Testis (tissue), 2 donors: ENCODE measurements at regions not wholly inside any gene's neighbourhood (a gene's known extent, or its start where the extent isn't known, plus 50 kb on each side); places are given as distances from the start of the nearest gene placed in this dataset.
"Not testable (repeated sequence)": the region's sequence is repeated elsewhere in the genome, so short reads cannot be mapped to it uniquely, and the experiment has no call there.

Source experiments
- DNase-seq: peaks from one replicate; pipeline ENCODE4 v3.0.0-alpha.2; 2019
- H3K27ac ChIP-seq, 2 donors: fragments of 200-600 bp; sonication (generic); one replicate each; pipeline ENCODE4 v1.5.1; 2019
- H3K27me3 ChIP-seq: fragments of 200-600 bp; sonication (generic); one replicate; pipeline ENCODE4 v1.5.1; 2019
- H3K36me3 ChIP-seq: fragments of 200-600 bp; sonication (generic); one replicate; pipeline ENCODE4 v1.5.1; 2017; ENCODE audit warnings: low read depth; ENCODE audit errors: missing control alignments
- H3K4me1 ChIP-seq: fragments of 200-600 bp; sonication (generic); one replicate; pipeline ENCODE4 v1.5.1; 2019
- H3K4me3 ChIP-seq, 2 donors: fragments of 200-600 bp; sonication (generic); one replicate each; pipeline ENCODE4 v1.5.1; 2017 to 2019
- H3K9me3 ChIP-seq: fragments of 200-600 bp; sonication (generic); one replicate; pipeline ENCODE4 v1.5.1; 2017
- POLR2A ChIP-seq: fragments of 450-650 bp; IDR thresholded peaks from one replicate; pipeline ENCODE4 v1.6.1; 2017; ENCODE audit warnings: antibody characterized with exemption, mild to moderate bottlenecking, moderate library complexity
- WGBS, 2 donors: methylation state at CpG; one replicate each; pipeline ENCODE4 v1.1.5; 2018; 5-methylcytosine and 5-hydroxymethylcytosine counted together
- intact Hi-C: fragments of 100-400 bp; cut with DNase I; formaldehyde crosslinking; loops from one replicate; pipeline ENCODE4 v1.15.1; 2023; ENCODE audit warnings: low total_unique reads
- TF ChIP-seq, protein P1 (sequence below), 3 experiments: fragments of 450-650 bp in 2 of 3; fragments of 200-600 bp in 1 of 3; sonication (generic) in 1 of 3; IDR thresholded peaks; one replicate each; pipeline ENCODE4 v1.5.1; 2016 to 2019; ENCODE audit warnings: antibody characterized with exemption in 3 of 3, mild to moderate bottlenecking in 2 of 3, moderate library complexity in 1 of 3

- no peak for TF ChIP-seq POLR2A
- no peak for DNase-seq
- H3K27me3 ChIP-seq = no peaks in the 10 kb centered on the region
Observed at GRCh38 chr7:68787566-68787965, 810.7 kb upstream of the AUTS2 start.

DNA sequence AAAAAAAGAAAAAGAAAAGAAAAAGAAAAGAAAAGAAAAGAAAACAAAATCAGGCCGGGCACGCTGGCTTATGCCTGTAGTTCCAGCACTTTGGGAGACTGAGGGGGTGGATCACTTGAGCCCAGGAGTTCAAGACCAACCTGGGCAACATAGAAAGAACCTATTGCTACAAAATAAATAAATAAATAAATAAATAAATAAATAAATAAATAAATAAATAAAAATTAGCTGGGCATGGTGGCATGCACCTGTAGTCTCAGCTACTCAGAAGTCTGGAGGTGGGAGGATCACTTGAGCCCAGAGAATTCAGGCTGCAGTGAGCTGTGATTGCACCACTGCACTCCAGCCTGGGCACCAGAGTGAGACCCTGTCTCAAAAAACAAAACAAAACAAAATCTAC, 809.7 kb upstream of the AUTS2 start:
- 92 to 94% methylated on average over 2 of the region's 2 CpGs for WGBS, 2 donors
- DNase-seq, H3K9me3 ChIP-seq, H3K36me3 ChIP-seq, H3K4me1 ChIP-seq, H3K4me3 ChIP-seq, H3K27me3 ChIP-seq, H3K27ac ChIP-seq, intact Hi-C loops: not testable (repeated sequence)

More at GRCh38 chr7:68787566-68787965, 810.7 kb upstream of the AUTS2 start:
- WGBS, 2 donors = 67 to 75% methylated on average over 5 of the region's 5 CpGs
- Histone ChIP-seq H3K27ac (no peak overlapping the region), H3K4me3 (no peak overlapping the region), H3K4me1 (no peaks in the 10 kb centered on the region), H3K9me3 (no peaks in the 10 kb centered on the region), H3K36me3 (no peaks in the 10 kb centered on the region)
- intact Hi-C loops = no loop called here

GRCh38 chr7:68789597-68789996, 808.7 kb upstream of the AUTS2 start:
- Histone ChIP-seq H3K27me3 (no peaks in the 10 kb centered on the region), H3K36me3 (no peaks in the 10 kb centered on the region), H3K27ac (no peak overlapping the region), H3K4me3 (no peak overlapping the region), H3K9me3 (no peaks in the 10 kb centered on the region), H3K4me1 (no peaks in the 10 kb centered on the region)
- TF ChIP-seq POLR2A = no peak
- TF ChIP-seq, protein P1, sequence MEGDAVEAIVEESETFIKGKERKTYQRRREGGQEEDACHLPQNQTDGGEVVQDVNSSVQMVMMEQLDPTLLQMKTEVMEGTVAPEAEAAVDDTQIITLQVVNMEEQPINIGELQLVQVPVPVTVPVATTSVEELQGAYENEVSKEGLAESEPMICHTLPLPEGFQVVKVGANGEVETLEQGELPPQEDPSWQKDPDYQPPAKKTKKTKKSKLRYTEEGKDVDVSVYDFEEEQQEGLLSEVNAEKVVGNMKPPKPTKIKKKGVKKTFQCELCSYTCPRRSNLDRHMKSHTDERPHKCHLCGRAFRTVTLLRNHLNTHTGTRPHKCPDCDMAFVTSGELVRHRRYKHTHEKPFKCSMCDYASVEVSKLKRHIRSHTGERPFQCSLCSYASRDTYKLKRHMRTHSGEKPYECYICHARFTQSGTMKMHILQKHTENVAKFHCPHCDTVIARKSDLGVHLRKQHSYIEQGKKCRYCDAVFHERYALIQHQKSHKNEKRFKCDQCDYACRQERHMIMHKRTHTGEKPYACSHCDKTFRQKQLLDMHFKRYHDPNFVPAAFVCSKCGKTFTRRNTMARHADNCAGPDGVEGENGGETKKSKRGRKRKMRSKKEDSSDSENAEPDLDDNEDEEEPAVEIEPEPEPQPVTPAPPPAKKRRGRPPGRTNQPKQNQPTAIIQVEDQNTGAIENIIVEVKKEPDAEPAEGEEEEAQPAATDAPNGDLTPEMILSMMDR (IDR thresholded peaks at IDR 0.05) = no peak
- intact Hi-C loops = no loop called here
- no peak for DNase-seq
- 43 to 45% methylated on average over 4 of the region's 4 CpGs for WGBS, 2 donors

DNA sequence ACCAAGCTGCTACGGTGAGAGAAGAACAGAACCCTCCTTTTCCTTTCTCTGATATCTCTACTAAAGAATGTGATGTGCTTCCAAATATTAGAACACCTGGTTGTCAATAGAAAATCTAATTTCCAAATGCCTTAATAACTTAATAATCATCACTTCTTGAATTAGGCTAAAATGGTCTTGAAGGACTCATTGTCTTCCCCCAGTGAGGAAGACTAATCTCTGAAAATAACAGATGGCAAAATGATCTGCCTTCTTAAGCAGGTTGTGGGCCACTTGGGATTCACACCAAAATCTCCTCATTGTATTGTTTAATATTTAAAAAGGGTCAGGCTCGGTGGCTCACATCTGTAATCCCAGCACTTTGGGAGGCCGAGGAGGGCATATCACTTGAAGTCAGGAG, 805.9 kb upstream of the AUTS2 start:
- H3K9me3 ChIP-seq = no peaks in the 10 kb centered on the region
- intact Hi-C loops = no loop called here
- no peak for DNase-seq
- WGBS, 2 donors = 61 to 65% methylated on average over 3 of the region's 3 CpGs
- H3K27ac ChIP-seq = no peak overlapping the region
- no peaks in the 10 kb centered on the region for H3K27me3 ChIP-seq
- no peak for TF ChIP-seq POLR2A
- TF ChIP-seq, protein P1 (IDR thresholded peaks at IDR 0.05) = no peak
- H3K4me1 ChIP-seq = no peaks in the 10 kb centered on the region
- no peak overlapping the region for H3K4me3 ChIP-seq
- H3K36me3 ChIP-seq = no peaks in the 10 kb centered on the region

GRCh38 chr7:68793513-68793912, 804.8 kb upstream of the AUTS2 start:
- Histone ChIP-seq H3K4me1 (no peaks in the 10 kb centered on the region), H3K4me3 (no peak overlapping the region), H3K27ac (no peak overlapping the region), H3K27me3 (no peaks in the 10 kb centered on the region), H3K9me3 (no peaks in the 10 kb centered on the region), H3K36me3 (no peaks in the 10 kb centered on the region)
- WGBS, 2 donors = 100% methylated on average over 1 of the region's 1 CpG
- intact Hi-C loops = no loop called here
- TF ChIP-seq, protein P1 (IDR thresholded peaks at IDR 0.05) = no peak
- TF ChIP-seq POLR2A = no peak
- no peak for DNase-seq

- no peak for DNase-seq
- Histone ChIP-seq H3K4me1 (no peaks in the 10 kb centered on the region), H3K4me3 (no peak overlapping the region), H3K36me3 (no peaks in the 10 kb centered on the region), H3K27me3 (no peaks in the 10 kb centered on the region), H3K9me3 (no peaks in the 10 kb centered on the region), H3K27ac (no peak overlapping the region)
- intact Hi-C loops = no loop called here
- WGBS, 2 donors = 80 to 88% methylated on average over 3 to 4 of the region's 4 CpGs
- no peak for TF ChIP-seq POLR2A
- TF ChIP-seq, protein P1 (IDR thresholded peaks at IDR 0.05) = no peak
Observed at GRCh38 chr7:68800316-68800715, 798.0 kb upstream of the AUTS2 start.
